ENCODE measurements at regions not wholly inside any gene's neighbourhood (a gene's known extent, or its start where the extent isn't known, plus 50 kb on each side); places are given as distances from the start of the nearest gene placed in this dataset.
"Not testable (repeated sequence)": the region's sequence is repeated elsewhere in the genome, so short reads cannot be mapped to it uniquely, and the experiment has no call there.

DNA sequence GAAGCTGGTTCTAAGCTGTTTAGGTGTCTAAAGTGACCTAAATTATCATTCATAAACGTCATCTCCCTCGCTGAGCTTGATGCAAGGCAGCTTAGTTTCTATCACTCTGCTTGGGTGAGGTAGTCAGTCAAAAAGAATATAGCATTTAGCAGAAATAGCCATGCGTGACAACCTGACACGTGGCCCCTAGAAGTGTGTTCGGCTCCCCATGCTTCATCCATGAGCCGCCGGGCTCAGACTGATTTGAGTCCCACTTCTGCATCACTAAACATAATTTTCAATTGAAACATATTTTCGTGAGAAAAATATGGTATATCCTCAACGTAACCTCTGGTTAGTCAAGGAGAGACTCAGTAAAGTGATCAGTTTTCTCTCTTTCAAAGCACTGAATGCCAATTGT, 459.8 kb downstream of the IRS2 start:
- no peak for TF ChIP-seq EZH2 (IDR thresholded peaks at IDR 0.05)
- TF ChIP-seq FOXP2 (optimal IDR thresholded peaks at IDR 0.05; ENCODE audit: control extremely low read depth, extremely low read length, insufficient read depth), result no peak
- no peak for TF ChIP-seq POLR2AphosphoS5 (IDR thresholded peaks at IDR 0.05; ENCODE audit: borderline replicate concordance, low read depth, low read length)
- Histone ChIP-seq H3K4me3 (no peak overlapping the region), H3K9me3 (ENCODE audit: low read depth, low read length) (no peaks in the 10 kb centered on the region), H3K9ac (ENCODE audit: insufficient read length) (no peak overlapping the region), H3K27ac (no peak overlapping the region), H3K36me3 (ENCODE audit: insufficient read depth, low read length) (no peaks in the 10 kb centered on the region)
- no peak for DNase-seq (ENCODE audit: low read depth, low spot score)

DNA sequence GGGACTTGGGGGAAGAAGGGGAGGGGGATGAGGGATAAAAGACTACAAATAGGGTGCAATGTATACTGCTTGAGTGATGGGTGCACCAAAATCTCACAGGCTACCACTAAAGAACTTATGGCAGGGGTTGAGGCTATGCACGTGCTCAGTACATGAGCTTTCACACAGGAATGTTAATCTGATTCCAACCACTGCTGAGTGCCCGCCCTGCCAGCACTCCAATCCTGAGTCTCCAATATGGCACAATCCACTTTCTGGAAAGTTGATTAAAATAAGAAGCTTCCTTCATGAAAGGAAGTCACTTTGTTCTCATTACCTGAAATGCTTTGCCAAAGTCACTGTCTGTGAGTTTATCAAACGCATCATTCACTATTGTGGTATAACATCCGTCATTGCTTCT, 463.0 kb downstream of the IRS2 start:
- Histone ChIP-seq H3K9ac (ENCODE audit: insufficient read length) (no peak overlapping the region), H3K27ac (no peak overlapping the region), H3K9me3 (ENCODE audit: low read depth, low read length) (no peaks in the 10 kb centered on the region), H3K36me3 (ENCODE audit: insufficient read depth, low read length) (no peaks in the 10 kb centered on the region), H3K4me3 (no peak overlapping the region)
- DNase-seq (ENCODE audit: low read depth, low spot score), result no peak
- TF ChIP-seq FOXP2 (optimal IDR thresholded peaks at IDR 0.05; ENCODE audit: control extremely low read depth, extremely low read length, insufficient read depth), result no peak
- no peak for TF ChIP-seq EZH2 (IDR thresholded peaks at IDR 0.05)
- TF ChIP-seq POLR2AphosphoS5 (IDR thresholded peaks at IDR 0.05; ENCODE audit: borderline replicate concordance, low read depth, low read length), result no peak

DNA sequence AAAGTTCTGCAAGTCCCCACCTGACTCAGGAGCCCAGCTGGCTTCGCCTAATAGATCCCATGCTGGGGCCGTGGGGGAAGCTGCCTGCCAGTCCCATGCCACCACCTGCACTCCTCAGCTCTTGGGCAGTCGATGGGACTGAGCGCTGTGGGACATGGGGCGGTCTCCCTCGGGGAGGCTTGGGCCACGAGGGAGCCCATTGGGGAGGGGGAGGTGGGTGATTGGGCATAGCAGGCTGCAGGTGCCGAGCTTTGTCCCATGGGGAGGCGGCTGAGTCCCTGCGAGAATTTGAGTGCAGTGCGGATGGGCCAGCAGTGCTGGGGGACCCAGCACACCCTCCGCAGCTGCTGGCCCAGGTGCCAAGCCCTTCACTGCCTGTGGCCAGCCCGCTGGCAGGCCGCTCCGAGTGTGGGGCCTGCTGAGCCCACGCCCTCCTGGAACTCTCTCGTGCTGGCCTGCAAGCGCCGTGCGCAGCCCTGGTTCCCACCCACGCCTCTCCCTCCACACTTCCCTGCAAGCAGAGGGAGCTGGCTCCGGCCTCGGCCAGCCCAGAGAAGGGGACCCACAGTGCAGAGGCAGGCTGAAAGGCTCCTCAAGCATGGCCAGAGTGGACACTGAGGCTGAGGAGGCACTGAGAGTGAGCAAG, 467.3 kb downstream of the IRS2 start:
- no peaks in the 10 kb centered on the region for H3K9me3 ChIP-seq (ENCODE audit: low read depth, low read length)
- H3K27ac ChIP-seq, result no peak overlapping the region
- no peak for DNase-seq (ENCODE audit: low read depth, low spot score)
- H3K36me3 ChIP-seq (ENCODE audit: insufficient read depth, low read length), result no peaks in the 10 kb centered on the region
- no peak overlapping the region for H3K4me3 ChIP-seq
- no peak overlapping the region for H3K9ac ChIP-seq (ENCODE audit: insufficient read length)
- TF ChIP-seq EZH2 (IDR thresholded peaks at IDR 0.05), result no peak

DNA sequence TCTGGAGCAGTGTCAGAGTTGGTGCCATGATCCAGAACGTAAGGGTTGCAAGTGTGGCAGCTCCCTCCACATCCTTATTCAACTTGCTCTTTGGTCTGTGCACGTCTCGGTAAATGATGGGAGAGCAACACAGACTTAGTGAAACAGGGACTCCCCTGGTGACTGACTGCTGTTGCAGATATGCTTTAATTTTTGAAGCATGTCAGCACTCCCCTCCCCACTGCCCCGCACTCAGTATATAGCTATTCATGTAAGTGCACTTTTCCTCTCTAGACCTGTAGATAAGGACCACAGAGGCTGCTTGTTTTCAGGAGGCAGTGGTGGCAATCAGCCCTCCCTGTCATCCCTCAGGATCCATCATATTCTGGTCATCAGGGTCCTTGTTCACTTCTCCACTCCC, 470.9 kb downstream of the IRS2 start:
- H3K36me3 ChIP-seq (ENCODE audit: insufficient read depth, low read length), result no peaks in the 10 kb centered on the region
- no peak for TF ChIP-seq POLR2AphosphoS5 (IDR thresholded peaks at IDR 0.05; ENCODE audit: borderline replicate concordance, low read depth, low read length)
- TF ChIP-seq EZH2 (IDR thresholded peaks at IDR 0.05), result no peak
- no peak for TF ChIP-seq FOXP2 (optimal IDR thresholded peaks at IDR 0.05; ENCODE audit: control extremely low read depth, extremely low read length, insufficient read depth)
- no peak overlapping the region for H3K9ac ChIP-seq (ENCODE audit: insufficient read length)
- no peak overlapping the region for H3K4me3 ChIP-seq
- DNase-seq (ENCODE audit: low read depth, low spot score), result no peak
- H3K9me3 ChIP-seq (ENCODE audit: low read depth, low read length), result no peaks in the 10 kb centered on the region
- H3K27ac ChIP-seq, result no peak overlapping the region

DNA sequence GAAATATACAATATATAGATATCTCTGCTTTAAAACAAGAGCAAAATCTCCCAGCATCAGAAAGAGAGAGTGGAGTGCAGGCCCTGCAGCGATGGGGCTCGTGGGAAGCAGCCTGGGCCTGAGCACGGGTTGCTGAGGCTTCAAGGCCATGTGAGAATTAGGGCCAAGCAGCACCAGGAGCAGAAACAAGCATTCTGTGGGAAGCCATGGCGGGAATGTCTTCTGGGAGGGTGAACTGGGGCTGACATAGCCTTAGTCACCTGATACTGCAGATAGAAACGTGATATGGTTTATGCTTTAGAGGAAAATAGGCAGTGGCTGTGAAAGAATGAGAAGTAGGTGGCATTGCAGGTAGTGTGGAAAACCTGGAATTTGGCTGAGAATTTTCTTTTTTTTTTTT, 472.3 kb downstream of the IRS2 start:
- H3K27ac ChIP-seq, result no peak overlapping the region
- H3K9ac ChIP-seq (ENCODE audit: insufficient read length), result no peak overlapping the region
- no peak for TF ChIP-seq EZH2 (IDR thresholded peaks at IDR 0.05)
- TF ChIP-seq FOXP2 (optimal IDR thresholded peaks at IDR 0.05; ENCODE audit: control extremely low read depth, extremely low read length, insufficient read depth), result no peak
- TF ChIP-seq POLR2AphosphoS5 (IDR thresholded peaks at IDR 0.05; ENCODE audit: borderline replicate concordance, low read depth, low read length), result no peak
- no peaks in the 10 kb centered on the region for H3K36me3 ChIP-seq (ENCODE audit: insufficient read depth, low read length)
- no peaks in the 10 kb centered on the region for H3K9me3 ChIP-seq (ENCODE audit: low read depth, low read length)
- no peak overlapping the region for H3K4me3 ChIP-seq
- no peak for DNase-seq (ENCODE audit: low read depth, low spot score)

DNA sequence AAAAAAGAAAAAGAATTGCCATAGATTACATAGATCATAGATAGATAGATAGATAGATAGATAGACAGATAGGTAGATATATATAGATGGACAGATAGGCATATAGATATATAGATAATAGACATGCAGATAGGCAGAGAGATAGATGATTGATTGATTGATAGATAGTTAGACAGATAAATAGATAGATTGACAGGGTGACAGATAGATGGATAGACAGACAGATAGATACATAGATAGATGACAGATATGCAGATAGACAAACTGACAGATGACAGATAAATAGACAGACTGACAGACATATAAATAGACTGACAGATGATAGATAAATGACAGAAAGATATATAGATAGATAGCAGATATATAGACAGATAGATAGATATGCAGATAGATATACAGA, 474.0 kb downstream of the IRS2 start:
- no peak overlapping the region for H3K27ac ChIP-seq
- no peak overlapping the region for H3K9ac ChIP-seq (ENCODE audit: insufficient read length)
- no peak for TF ChIP-seq POLR2AphosphoS5 (IDR thresholded peaks at IDR 0.05; ENCODE audit: borderline replicate concordance, low read depth, low read length)
- TF ChIP-seq EZH2 (IDR thresholded peaks at IDR 0.05), result no peak
- no peak for TF ChIP-seq FOXP2 (optimal IDR thresholded peaks at IDR 0.05; ENCODE audit: control extremely low read depth, extremely low read length, insufficient read depth)
- no peaks in the 10 kb centered on the region for H3K36me3 ChIP-seq (ENCODE audit: insufficient read depth, low read length)
- no peak for DNase-seq (ENCODE audit: low read depth, low spot score)
- no peaks in the 10 kb centered on the region for H3K9me3 ChIP-seq (ENCODE audit: low read depth, low read length)
- no peak overlapping the region for H3K4me3 ChIP-seq

DNA sequence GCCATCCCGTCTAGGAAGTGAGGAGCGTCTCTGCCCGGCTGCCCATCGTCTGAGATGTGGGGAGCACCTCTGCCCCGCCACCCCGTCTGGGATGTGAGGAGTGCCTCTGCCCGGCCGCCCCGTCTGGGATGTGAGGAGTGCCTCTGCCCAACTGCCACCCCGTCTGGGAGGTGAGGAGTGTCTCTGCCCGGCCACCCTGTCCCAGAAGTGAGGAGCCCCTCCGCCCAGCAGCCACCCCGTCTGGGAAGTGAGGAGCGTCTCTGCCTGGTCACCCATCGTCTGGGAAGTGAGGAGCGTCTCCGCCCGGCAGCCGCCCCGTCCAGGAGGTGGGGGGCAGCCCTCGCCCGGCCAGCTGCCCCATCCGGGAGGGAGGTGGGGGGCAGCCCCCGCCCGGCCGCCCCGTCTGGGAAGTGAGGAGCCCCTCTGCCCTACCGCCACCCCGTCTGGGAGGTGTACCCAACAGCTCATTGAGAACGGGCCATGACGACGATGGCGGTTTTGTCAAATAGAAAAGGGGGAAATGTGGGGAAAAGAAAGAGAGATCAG, 474.9 kb downstream of the IRS2 start:
- H3K36me3 ChIP-seq (ENCODE audit: insufficient read depth, low read length); H3K9me3 ChIP-seq (ENCODE audit: low read depth, low read length); H3K9ac ChIP-seq (ENCODE audit: insufficient read length); H3K4me3 ChIP-seq; H3K27ac ChIP-seq; DNase-seq (ENCODE audit: low read depth, low spot score): not testable (repeated sequence)

DNA sequence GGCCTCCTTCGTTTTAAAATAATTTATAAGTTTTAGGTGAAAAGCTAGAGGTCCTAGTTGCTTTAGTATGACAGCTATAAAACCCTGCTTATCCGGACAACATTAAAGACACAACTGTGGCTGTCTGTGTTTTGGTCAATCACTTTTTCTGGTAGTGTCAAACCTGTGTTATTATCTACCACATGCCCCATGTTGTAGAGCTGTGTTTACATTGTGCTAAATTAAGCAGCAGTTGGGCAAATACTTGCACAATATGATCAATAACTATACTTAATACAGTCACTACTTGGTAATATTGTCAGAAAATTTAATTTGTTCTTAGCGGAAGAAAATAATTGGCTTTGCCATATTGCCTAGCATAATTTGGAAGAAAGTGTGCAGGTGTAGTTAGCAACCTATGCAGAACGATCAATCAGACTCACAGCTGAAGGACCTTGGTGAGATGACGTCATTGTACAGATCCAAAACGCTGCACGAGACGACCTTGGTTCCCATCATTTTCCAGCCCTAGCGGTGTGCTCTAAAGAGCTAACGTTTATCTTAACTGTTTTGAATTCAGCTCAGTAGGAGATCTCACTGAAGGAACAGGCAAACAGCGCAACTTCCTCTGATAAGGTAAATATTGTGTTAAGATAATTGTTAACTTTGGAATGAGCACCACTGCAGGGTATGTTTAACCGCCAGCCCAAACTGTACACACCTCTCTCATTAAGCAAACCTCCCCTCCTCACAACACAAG, 476.6 kb downstream of the IRS2 start:
- DNase-seq (ENCODE audit: low read depth, low spot score), result no peak
- TF ChIP-seq EZH2 (IDR thresholded peaks at IDR 0.05), result no peak
- TF ChIP-seq FOXP2 (optimal IDR thresholded peaks at IDR 0.05; ENCODE audit: control extremely low read depth, extremely low read length, insufficient read depth), result no peak
- TF ChIP-seq POLR2AphosphoS5 (IDR thresholded peaks at IDR 0.05; ENCODE audit: borderline replicate concordance, low read depth, low read length), result no peak
- no peak overlapping the region for H3K9ac ChIP-seq (ENCODE audit: insufficient read length)
- H3K4me3 ChIP-seq, result no peak overlapping the region
- no peaks in the 10 kb centered on the region for H3K36me3 ChIP-seq (ENCODE audit: insufficient read depth, low read length)
- H3K27ac ChIP-seq, result no peak overlapping the region
- no peaks in the 10 kb centered on the region for H3K9me3 ChIP-seq (ENCODE audit: low read depth, low read length)

DNA sequence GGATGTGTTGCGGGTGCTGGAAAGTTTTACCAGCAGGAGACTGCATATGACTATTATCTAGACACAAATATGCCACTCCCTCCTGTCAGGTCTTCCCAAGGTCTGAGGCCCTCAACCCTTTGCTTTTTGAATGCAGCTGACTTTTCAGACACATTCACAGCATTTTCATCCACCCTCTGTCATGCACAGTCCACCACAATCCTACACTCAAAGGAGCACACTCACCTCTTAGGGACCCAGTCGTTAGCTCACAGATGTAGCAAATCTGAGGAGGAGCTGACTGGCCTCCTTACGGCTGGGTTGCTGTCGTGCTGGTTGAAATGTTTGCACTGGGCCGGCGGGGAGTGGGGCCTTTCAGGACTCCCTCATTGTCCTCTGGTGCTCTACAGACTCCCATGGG, 479.4 kb downstream of the IRS2 start:
- Histone ChIP-seq H3K9me3 (ENCODE audit: low read depth, low read length) (no peaks in the 10 kb centered on the region), H3K27ac (no peak overlapping the region), H3K9ac (ENCODE audit: insufficient read length) (no peak overlapping the region), H3K4me3 (no peak overlapping the region), H3K36me3 (ENCODE audit: insufficient read depth, low read length) (no peaks in the 10 kb centered on the region)
- no peak for DNase-seq (ENCODE audit: low read depth, low spot score)
- TF ChIP-seq EZH2 (IDR thresholded peaks at IDR 0.05) (no peak), POLR2AphosphoS5 (IDR thresholded peaks at IDR 0.05; ENCODE audit: borderline replicate concordance, low read depth, low read length) (no peak), FOXP2 (optimal IDR thresholded peaks at IDR 0.05; ENCODE audit: control extremely low read depth, extremely low read length, insufficient read depth) (no peak)

Data from SK-N-MC (cell line).